T-helper 1 cell (primary cell): ENCODE measurements at regions not wholly inside any gene's neighbourhood (a gene's known extent, or its start where the extent isn't known, plus 50 kb on each side); places are given as distances from the start of the nearest gene placed in this dataset.
"Not testable (repeated sequence)": the region's sequence is repeated elsewhere in the genome, so short reads cannot be mapped to it uniquely, and the experiment has no call there.

Experiments
- DNase-seq, 5 donors: peaks; one replicate each; pipeline ENCODE4 v3.0.0-alpha.2; 2012 to 2020

GRCh38 chr2:184268900-184269477, 329.3 kb upstream of the ZNF804A start:
- DNase-seq, result no peak

- no peak for DNase-seq
Observed at GRCh38 chr2:184270660-184271059, 327.7 kb upstream of the ZNF804A start.

GRCh38 chr2:184272056-184272455, 326.3 kb upstream of the ZNF804A start:
- no peak for DNase-seq

GRCh38 chr2:184294831-184295230, 303.5 kb upstream of the ZNF804A start:
- no peak for DNase-seq

GRCh38 chr2:184297085-184297484, 301.2 kb upstream of the ZNF804A start:
- no peak for DNase-seq

- DNase-seq, result no peak
Observed at GRCh38 chr2:184302506-184302905, 295.8 kb upstream of the ZNF804A start.

- no peak for DNase-seq
Observed at GRCh38 chr2:184304006-184304405, 294.3 kb upstream of the ZNF804A start.

GRCh38 chr2:184305105-184305504, 293.2 kb upstream of the ZNF804A start:
- no peak for DNase-seq

GRCh38 chr2:184308706-184309105, 289.6 kb upstream of the ZNF804A start:
- no peak for DNase-seq

GRCh38 chr2:184312970-184313369, 285.4 kb upstream of the ZNF804A start:
- DNase-seq, result no peak

GRCh38 chr2:184314829-184315228, 283.5 kb upstream of the ZNF804A start:
- DNase-seq, result no peak

GRCh38 chr2:184316921-184317320, 281.4 kb upstream of the ZNF804A start:
- no peak for DNase-seq

- DNase-seq, result no peak
Observed at GRCh38 chr2:184322615-184323014, 275.7 kb upstream of the ZNF804A start.

- DNase-seq, result no peak
Observed at GRCh38 chr2:184326066-184326465, 272.3 kb upstream of the ZNF804A start.

- DNase-seq, result not testable (repeated sequence)
Observed at GRCh38 chr2:184327805-184328204, 270.5 kb upstream of the ZNF804A start.

- DNase-seq, result not testable (repeated sequence)
Observed at GRCh38 chr2:184330561-184330960, 267.8 kb upstream of the ZNF804A start.

GRCh38 chr2:184336688-184337087, 261.6 kb upstream of the ZNF804A start:
- DNase-seq, result no peak

GRCh38 chr2:184338771-184339170, 259.6 kb upstream of the ZNF804A start:
- DNase-seq, result no peak

- no peak for DNase-seq
Observed at GRCh38 chr2:184339966-184340365, 258.4 kb upstream of the ZNF804A start.

- DNase-seq, result no peak
Observed at GRCh38 chr2:184346338-184346862, 251.9 kb upstream of the ZNF804A start.

GRCh38 chr2:184351126-184351525, 247.2 kb upstream of the ZNF804A start:
- DNase-seq, result peak in 1 of 5 donors; percentile 3

GRCh38 chr2:184357033-184357432, 241.3 kb upstream of the ZNF804A start:
- DNase-seq, result no peak

GRCh38 chr2:184359379-184359778, 238.9 kb upstream of the ZNF804A start:
- DNase-seq, result no peak

GRCh38 chr2:184363213-184363612, 235.1 kb upstream of the ZNF804A start:
- DNase-seq, result no peak

GRCh38 chr2:184367211-184367610, 231.1 kb upstream of the ZNF804A start:
- DNase-seq, result no peak
